ENCODE measurements at regions not wholly inside any gene's neighbourhood (a gene's known extent, or its start where the extent isn't known, plus 50 kb on each side); places are given as distances from the start of the nearest gene placed in this dataset.
"Not testable (repeated sequence)": the region's sequence is repeated elsewhere in the genome, so short reads cannot be mapped to it uniquely, and the experiment has no call there.

DNA sequence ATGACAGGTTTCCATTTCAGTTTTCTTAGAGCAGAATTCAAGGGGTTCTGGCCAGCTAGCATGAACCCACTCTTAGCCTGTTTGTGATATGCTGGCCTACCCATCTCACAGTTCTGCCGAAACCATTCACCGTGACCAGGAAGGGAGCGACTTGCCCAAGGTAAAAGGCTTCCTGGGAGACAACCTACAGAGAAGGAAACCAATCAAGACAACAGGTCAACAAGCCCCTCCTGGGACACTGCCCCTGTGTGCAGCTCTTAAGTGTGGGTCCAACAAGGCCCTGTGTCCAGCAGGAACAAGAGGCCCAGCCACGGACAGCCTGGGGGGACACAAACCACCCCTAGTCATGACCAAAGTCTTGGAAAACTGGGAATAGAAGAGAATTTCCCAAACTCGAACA lies 94.7 kb downstream of the SHANK2 start:
- H3K4me3 Mint-ChIP-seq (ENCODE audit: low read depth); H3K36me3 Mint-ChIP-seq (ENCODE audit: low read depth); H3K27me3 Mint-ChIP-seq (ENCODE audit: low read depth); DNase-seq (ENCODE audit: low spot score); H3K4me1 Mint-ChIP-seq (ENCODE audit: low read depth); H3K9me3 Mint-ChIP-seq; intact Hi-C loops (cut with micrococcal nuclease); H3K27ac Mint-ChIP-seq: not testable (repeated sequence)

- DNase-seq (ENCODE audit: low spot score) = no peak
- Mint-ChIP-seq H3K9me3 (no peaks in the 10 kb centered on the region), H3K36me3 (ENCODE audit: low read depth) (no peaks in the 10 kb centered on the region), H3K27ac (no peak overlapping the region), H3K4me3 (ENCODE audit: low read depth) (no peak overlapping the region), H3K4me1 (ENCODE audit: low read depth) (no peaks in the 10 kb centered on the region), H3K27me3 (ENCODE audit: low read depth) (peaks cover 6% of the 10 kb centered on the region)
- intact Hi-C loops (cut with micrococcal nuclease) = no loop called here
These were observed 96.1 kb downstream of the SHANK2 start for GRCh38 chr11:71156301-71156700.

DNA sequence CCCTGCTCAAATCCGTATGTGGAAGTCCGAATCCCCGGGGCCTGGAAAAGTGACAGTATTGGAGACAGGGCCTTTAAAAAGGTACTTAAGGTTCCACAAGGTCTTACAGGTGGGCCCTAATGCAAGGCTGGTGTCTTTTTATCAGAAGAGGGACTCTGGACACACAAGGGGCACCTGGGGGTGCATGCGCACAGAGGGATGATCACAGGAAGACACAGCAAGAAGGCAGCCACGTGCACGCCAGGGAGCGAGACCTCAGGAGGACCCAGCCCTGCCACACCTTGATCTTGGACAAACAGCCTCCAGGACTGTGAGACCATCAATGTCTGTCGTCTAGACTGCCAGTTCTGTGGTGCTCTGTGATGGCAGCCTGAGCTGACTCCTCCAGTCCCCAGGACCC lies 96.5 kb downstream of the SHANK2 start:
- Mint-ChIP-seq H3K27ac (no peak overlapping the region), H3K4me3 (ENCODE audit: low read depth) (no peak overlapping the region)
- DNase-seq (ENCODE audit: low spot score) = no peak

GRCh38 chr11:71154261-71154805 lies 98.0 kb downstream of the SHANK2 start:
- intact Hi-C loops (cut with micrococcal nuclease) = no loop called here
- Mint-ChIP-seq H3K27ac (no peak overlapping the region), H3K4me3 (ENCODE audit: low read depth) (no peak overlapping the region), H3K9me3 (no peaks in the 10 kb centered on the region), H3K36me3 (ENCODE audit: low read depth) (no peaks in the 10 kb centered on the region), H3K27me3 (ENCODE audit: low read depth) (peaks cover 6% of the 10 kb centered on the region), H3K4me1 (ENCODE audit: low read depth) (no peaks in the 10 kb centered on the region)
- DNase-seq (ENCODE audit: low spot score) = no peak

More for the DNA sequence above, 96.5 kb downstream of the SHANK2 start:
- Mint-ChIP-seq H3K9me3 (no peaks in the 10 kb centered on the region), H3K4me1 (ENCODE audit: low read depth) (no peaks in the 10 kb centered on the region), H3K27me3 (ENCODE audit: low read depth) (peaks cover 6% of the 10 kb centered on the region), H3K36me3 (ENCODE audit: low read depth) (no peaks in the 10 kb centered on the region)
- intact Hi-C loops (cut with micrococcal nuclease) = no loop called here

DNA sequence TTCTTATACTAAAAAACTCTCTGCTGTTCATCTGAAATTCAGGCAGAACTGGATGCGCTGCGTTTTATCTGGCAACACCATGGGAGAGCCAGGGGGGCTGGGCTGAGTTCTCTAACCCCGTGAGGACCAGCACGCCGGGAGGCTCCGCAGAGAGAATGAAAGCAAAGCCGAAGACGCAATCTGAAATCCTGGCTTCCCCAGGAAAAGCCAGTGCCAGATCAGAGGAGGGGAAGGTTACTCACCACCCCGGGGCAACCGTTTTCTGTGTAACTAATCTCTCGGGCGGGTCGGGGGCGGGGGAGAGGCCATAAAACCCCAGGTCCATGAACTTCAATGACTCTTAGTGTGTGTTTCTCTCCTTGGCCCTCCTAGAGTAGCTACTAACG lies 99.4 kb downstream of the SHANK2 start:
- H3K27ac Mint-ChIP-seq = no peak overlapping the region
- no peaks in the 10 kb centered on the region for H3K36me3 Mint-ChIP-seq (ENCODE audit: low read depth)
- H3K27me3 Mint-ChIP-seq (ENCODE audit: low read depth) = peaks cover 6% of the 10 kb centered on the region
- DNase-seq (ENCODE audit: low spot score) = no peak
- no peaks in the 10 kb centered on the region for H3K4me1 Mint-ChIP-seq (ENCODE audit: low read depth)
- H3K4me3 Mint-ChIP-seq (ENCODE audit: low read depth) = no peak overlapping the region
- intact Hi-C loops (cut with micrococcal nuclease) = no loop called here
- H3K9me3 Mint-ChIP-seq = no peaks in the 10 kb centered on the region

DNA sequence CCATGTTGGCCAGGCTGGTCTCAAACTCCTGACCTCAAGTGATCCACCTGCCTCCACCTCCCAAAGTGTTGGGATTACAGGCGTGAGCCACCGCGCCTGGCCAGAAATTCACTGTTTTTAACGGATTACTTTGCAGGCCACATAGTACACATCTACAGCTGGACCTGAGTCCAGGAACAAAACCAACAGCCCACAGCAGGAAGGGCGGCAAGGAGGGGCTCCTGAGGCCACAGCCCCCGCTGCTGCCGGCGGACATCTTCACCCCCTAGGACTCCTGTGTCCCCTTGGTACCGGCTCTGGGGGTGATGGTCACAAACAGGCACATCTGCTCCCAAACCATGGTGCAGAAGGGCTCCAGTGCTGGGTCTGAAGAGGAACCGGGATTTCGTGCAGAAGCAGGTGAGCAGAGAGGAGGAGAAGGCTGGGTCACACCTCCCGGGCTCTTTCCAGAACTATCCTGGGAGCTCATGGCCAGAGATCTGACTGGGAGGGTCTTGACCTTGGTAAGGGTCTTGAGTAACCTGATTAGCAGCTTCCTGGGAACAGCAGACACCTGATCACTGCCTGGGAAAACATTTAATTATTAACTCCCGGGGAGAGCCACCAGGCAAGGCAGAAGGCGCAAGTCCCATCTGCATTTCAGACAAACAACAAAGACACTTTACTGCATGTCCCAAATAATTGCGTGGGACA lies 99.9 kb downstream of the SHANK2 start:
- H3K27ac Mint-ChIP-seq; H3K36me3 Mint-ChIP-seq (ENCODE audit: low read depth); DNase-seq (ENCODE audit: low spot score); intact Hi-C loops (cut with micrococcal nuclease); H3K27me3 Mint-ChIP-seq (ENCODE audit: low read depth); H3K4me1 Mint-ChIP-seq (ENCODE audit: low read depth); H3K9me3 Mint-ChIP-seq; H3K4me3 Mint-ChIP-seq (ENCODE audit: low read depth): not testable (repeated sequence)

DNA sequence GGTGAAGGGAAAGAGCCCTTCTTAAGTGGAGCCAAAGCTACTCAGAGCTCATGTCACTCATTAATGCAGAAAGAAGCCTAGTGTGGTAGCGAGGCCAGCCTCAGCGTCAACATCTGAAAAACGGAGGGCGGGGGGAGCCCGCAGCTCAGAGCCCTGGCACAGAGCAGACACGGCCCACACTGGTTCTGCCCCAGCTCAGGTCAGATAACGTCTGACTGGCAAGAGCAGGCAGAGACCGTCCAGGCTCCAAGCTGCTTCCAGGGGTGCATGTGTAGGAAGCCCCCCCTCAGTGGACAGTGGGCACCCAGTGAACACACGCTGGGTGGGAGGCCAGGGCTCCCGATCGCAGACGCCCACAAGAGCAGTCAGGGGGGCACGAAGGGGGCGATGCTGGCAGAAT lies 100.8 kb downstream of the SHANK2 start:
- Mint-ChIP-seq H3K4me1 (ENCODE audit: low read depth) (no peaks in the 10 kb centered on the region), H3K9me3 (no peaks in the 10 kb centered on the region), H3K4me3 (ENCODE audit: low read depth) (no peak overlapping the region), H3K36me3 (ENCODE audit: low read depth) (no peaks in the 10 kb centered on the region), H3K27me3 (ENCODE audit: low read depth) (peaks cover 6% of the 10 kb centered on the region), H3K27ac (no peak overlapping the region)
- DNase-seq (ENCODE audit: low spot score) = no peak
- intact Hi-C loops (cut with micrococcal nuclease) = no loop called here

GRCh38 chr11:71150859-71151258 lies 101.5 kb downstream of the SHANK2 start:
- Mint-ChIP-seq H3K4me3 (ENCODE audit: low read depth) (no peak overlapping the region), H3K27me3 (ENCODE audit: low read depth) (peaks cover 6% of the 10 kb centered on the region)

GRCh38 chr11:71148716-71149115 lies 103.7 kb downstream of the SHANK2 start:
- intact Hi-C loops (cut with micrococcal nuclease) = no loop called here
- Mint-ChIP-seq H3K9me3 (no peaks in the 10 kb centered on the region), H3K27ac (no peak overlapping the region), H3K4me3 (ENCODE audit: low read depth) (no peak overlapping the region), H3K4me1 (ENCODE audit: low read depth) (no peaks in the 10 kb centered on the region), H3K36me3 (ENCODE audit: low read depth) (no peaks in the 10 kb centered on the region), H3K27me3 (ENCODE audit: low read depth) (peaks cover 6% of the 10 kb centered on the region)
- no peak for DNase-seq (ENCODE audit: low spot score)

More at GRCh38 chr11:71150859-71151258, 101.5 kb downstream of the SHANK2 start:
- no peak for DNase-seq (ENCODE audit: low spot score)
- Mint-ChIP-seq H3K9me3 (no peaks in the 10 kb centered on the region), H3K27ac (no peak overlapping the region), H3K4me1 (ENCODE audit: low read depth) (no peaks in the 10 kb centered on the region), H3K36me3 (ENCODE audit: low read depth) (no peaks in the 10 kb centered on the region)
- intact Hi-C loops (cut with micrococcal nuclease) = no loop called here

GRCh38 chr11:71147331-71147730 lies 105.0 kb downstream of the SHANK2 start:
- Mint-ChIP-seq H3K36me3 (ENCODE audit: low read depth) (no peaks in the 10 kb centered on the region), H3K27me3 (ENCODE audit: low read depth) (peaks cover under 1% of the 10 kb centered on the region), H3K4me1 (ENCODE audit: low read depth) (no peaks in the 10 kb centered on the region), H3K9me3 (no peaks in the 10 kb centered on the region), H3K4me3 (ENCODE audit: low read depth) (no peak overlapping the region), H3K27ac (no peak overlapping the region)
- no peak for DNase-seq (ENCODE audit: low spot score)
- intact Hi-C loops (cut with micrococcal nuclease) = no loop called here

GRCh38 chr11:71146846-71147245 lies 105.5 kb downstream of the SHANK2 start:
- intact Hi-C loops (cut with micrococcal nuclease) = no loop called here
- H3K27ac Mint-ChIP-seq = no peak overlapping the region
- H3K36me3 Mint-ChIP-seq (ENCODE audit: low read depth) = no peaks in the 10 kb centered on the region
- H3K4me3 Mint-ChIP-seq (ENCODE audit: low read depth) = no peak overlapping the region
- no peaks in the 10 kb centered on the region for H3K4me1 Mint-ChIP-seq (ENCODE audit: low read depth)
- no peaks in the 10 kb centered on the region for H3K9me3 Mint-ChIP-seq
- no peaks in the 10 kb centered on the region for H3K27me3 Mint-ChIP-seq (ENCODE audit: low read depth)
- no peak for DNase-seq (ENCODE audit: low spot score)

GRCh38 chr11:71145988-71146824 lies 106.2 kb downstream of the SHANK2 start:
- H3K27me3 Mint-ChIP-seq (ENCODE audit: low read depth) = no peaks in the 10 kb centered on the region
- no peak overlapping the region for H3K27ac Mint-ChIP-seq
- H3K36me3 Mint-ChIP-seq (ENCODE audit: low read depth) = no peaks in the 10 kb centered on the region
- H3K4me3 Mint-ChIP-seq (ENCODE audit: low read depth) = no peak overlapping the region
- no peaks in the 10 kb centered on the region for H3K4me1 Mint-ChIP-seq (ENCODE audit: low read depth)
- H3K9me3 Mint-ChIP-seq = no peaks in the 10 kb centered on the region
- intact Hi-C loops (cut with micrococcal nuclease) = no loop called here
- no peak for DNase-seq (ENCODE audit: low spot score)

DNA sequence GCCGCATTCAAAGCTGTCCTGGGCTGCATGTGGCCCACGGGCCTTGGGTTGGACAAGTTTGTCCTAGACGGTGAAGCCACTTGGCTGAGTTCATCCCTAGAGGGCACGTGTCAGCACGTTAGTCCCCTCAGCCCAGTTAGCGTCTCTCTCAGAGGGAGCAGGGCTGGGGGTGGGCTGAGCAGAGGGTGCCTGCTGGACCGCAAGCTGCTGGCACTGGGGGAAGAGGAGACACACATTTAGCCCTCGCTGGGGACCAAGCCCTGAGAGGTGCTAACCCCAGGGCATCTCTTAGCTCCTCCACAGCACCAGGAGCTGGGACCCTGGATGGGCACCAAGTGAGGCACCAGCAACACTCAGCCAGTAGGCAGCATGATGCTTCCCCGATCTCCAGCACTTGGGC lies 107.0 kb downstream of the SHANK2 start:
- no peak overlapping the region for H3K4me3 Mint-ChIP-seq (ENCODE audit: low read depth)
- intact Hi-C loops (cut with micrococcal nuclease) = no loop called here
- no peaks in the 10 kb centered on the region for H3K4me1 Mint-ChIP-seq (ENCODE audit: low read depth)
- H3K27ac Mint-ChIP-seq = no peak overlapping the region
- H3K9me3 Mint-ChIP-seq = no peaks in the 10 kb centered on the region
- H3K36me3 Mint-ChIP-seq (ENCODE audit: low read depth) = no peaks in the 10 kb centered on the region
- DNase-seq (ENCODE audit: low spot score) = no peak
- H3K27me3 Mint-ChIP-seq (ENCODE audit: low read depth) = no peaks in the 10 kb centered on the region

Measured in activated T-helper 2 cell treated with anti-CD3 and anti-CD28 coated beads, Interferon-gamma antibody, Interleukin-2, Interleukin-4, amounts not matched to agents 10 μg/mL and 5 μg/mL and 100 μg/mL, durations not matched to agents 14 hours and 24 hours and 36 hours (primary cell).